Astrocyte (in vitro differentiated cells and primary cell): ENCODE measurements at regions not wholly inside any gene's neighbourhood (a gene's known extent, or its start where the extent isn't known, plus 50 kb on each side); places are given as distances from the start of the nearest gene placed in this dataset.

ENCODE experiments used
- EZH2 ChIP-seq: IDR thresholded peaks from 2 replicates; pipeline ENCODE4 v1.6.1; 2012; ENCODE audit warnings: mild to moderate bottlenecking, low read length, inconsistent platforms; ENCODE audit not compliant: insufficient read depth
- TF ChIP-seq, protein P1 (sequence below): IDR thresholded peaks from 2 replicates; pipeline ENCODE4 v1.5.1; 2011; ENCODE audit warnings: low read depth, mild to moderate bottlenecking, inconsistent platforms, low read length, moderate library complexity; ENCODE audit not compliant: insufficient read depth

DNA sequence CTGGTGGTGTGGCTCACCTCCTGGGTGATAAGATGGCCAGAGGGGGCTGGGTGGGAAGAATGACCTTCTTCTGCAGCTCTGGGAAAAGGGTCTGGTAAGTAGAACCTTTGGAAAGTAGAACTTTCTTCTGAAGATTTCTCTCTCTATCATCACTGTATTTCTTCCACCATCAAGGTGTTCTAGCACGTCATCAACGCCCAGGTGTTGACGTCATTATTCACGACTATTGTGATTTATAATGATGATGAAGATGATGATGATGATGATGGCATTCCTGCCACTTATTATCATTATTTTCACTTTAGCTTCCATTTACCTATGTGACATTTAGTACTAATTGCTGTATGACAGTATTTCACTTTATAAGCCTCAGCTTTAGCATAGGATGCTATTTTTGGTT is 525.6 kb upstream of the ADARB2 start:
- TF ChIP-seq, protein P1, sequence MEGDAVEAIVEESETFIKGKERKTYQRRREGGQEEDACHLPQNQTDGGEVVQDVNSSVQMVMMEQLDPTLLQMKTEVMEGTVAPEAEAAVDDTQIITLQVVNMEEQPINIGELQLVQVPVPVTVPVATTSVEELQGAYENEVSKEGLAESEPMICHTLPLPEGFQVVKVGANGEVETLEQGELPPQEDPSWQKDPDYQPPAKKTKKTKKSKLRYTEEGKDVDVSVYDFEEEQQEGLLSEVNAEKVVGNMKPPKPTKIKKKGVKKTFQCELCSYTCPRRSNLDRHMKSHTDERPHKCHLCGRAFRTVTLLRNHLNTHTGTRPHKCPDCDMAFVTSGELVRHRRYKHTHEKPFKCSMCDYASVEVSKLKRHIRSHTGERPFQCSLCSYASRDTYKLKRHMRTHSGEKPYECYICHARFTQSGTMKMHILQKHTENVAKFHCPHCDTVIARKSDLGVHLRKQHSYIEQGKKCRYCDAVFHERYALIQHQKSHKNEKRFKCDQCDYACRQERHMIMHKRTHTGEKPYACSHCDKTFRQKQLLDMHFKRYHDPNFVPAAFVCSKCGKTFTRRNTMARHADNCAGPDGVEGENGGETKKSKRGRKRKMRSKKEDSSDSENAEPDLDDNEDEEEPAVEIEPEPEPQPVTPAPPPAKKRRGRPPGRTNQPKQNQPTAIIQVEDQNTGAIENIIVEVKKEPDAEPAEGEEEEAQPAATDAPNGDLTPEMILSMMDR: no peak
- no peak for TF ChIP-seq EZH2
